Activated CD4-positive, alpha-beta T cell treated with anti-CD3 and anti-CD28 coated beads for 36 hours (primary cell): ENCODE measurements at regions not wholly inside any gene's neighbourhood (a gene's known extent, or its start where the extent isn't known, plus 50 kb on each side); places are given as distances from the start of the nearest gene placed in this dataset.

Source experiments
- ATAC-seq: fragments of 200-7000 bp; cut with Tn5 transposase; one replicate; pipeline ENCODE4 v1.10.0; 2021; ENCODE audit warnings: mild to moderate bottlenecking, moderate library complexity
- CTCF ChIA-PET: fragments of 350-600 bp; sonication (Branson Sonifier 250); formaldehyde crosslinking; loops from one replicate; lab custom pipeline; 2021; ENCODE audit warnings: antibody characterized with exemption; lab: Charles Lee
- POLR2A ChIA-PET: fragments of 350-600 bp; sonication (Branson Sonifier 250); formaldehyde crosslinking; loops from one replicate; lab custom pipeline; 2021; ENCODE audit warnings: antibody characterized with exemption, inconsistent platforms; lab: Charles Lee
- DNase-seq: peaks from one replicate; pipeline ENCODE4 v3.0.0-alpha.2; 2020
- H3K27ac Mint-ChIP-seq: one replicate; pipeline ENCODE4 v1.8.0; 2021; ENCODE audit warnings: mixed read lengths
- H3K27me3 Mint-ChIP-seq: one replicate; pipeline ENCODE4 v1.8.0; 2021; ENCODE audit warnings: mixed read lengths
- H3K36me3 Mint-ChIP-seq: one replicate; pipeline ENCODE4 v1.8.0; 2021; ENCODE audit warnings: low read depth, mixed read lengths
- H3K4me1 Mint-ChIP-seq: one replicate; pipeline ENCODE4 v1.8.0; 2021; ENCODE audit warnings: mixed read lengths
- H3K4me3 Mint-ChIP-seq: one replicate; pipeline ENCODE4 v1.8.0; 2021; ENCODE audit warnings: mild to moderate bottlenecking, moderate library complexity, mixed read lengths
- H3K9me3 Mint-ChIP-seq: one replicate; pipeline ENCODE4 v1.8.0; 2021; ENCODE audit warnings: low read depth, mixed read lengths
- intact Hi-C, 2 experiments: fragments of 100-400 bp; cut with DNase I in 1 of 2; cut with micrococcal nuclease in 1 of 2; formaldehyde crosslinking; loops; one replicate each; pipeline versions ENCODE4 v1.14.2 to v1.15.1; 2022 to 2024; cut with DNase I, micrococcal nuclease

DNA sequence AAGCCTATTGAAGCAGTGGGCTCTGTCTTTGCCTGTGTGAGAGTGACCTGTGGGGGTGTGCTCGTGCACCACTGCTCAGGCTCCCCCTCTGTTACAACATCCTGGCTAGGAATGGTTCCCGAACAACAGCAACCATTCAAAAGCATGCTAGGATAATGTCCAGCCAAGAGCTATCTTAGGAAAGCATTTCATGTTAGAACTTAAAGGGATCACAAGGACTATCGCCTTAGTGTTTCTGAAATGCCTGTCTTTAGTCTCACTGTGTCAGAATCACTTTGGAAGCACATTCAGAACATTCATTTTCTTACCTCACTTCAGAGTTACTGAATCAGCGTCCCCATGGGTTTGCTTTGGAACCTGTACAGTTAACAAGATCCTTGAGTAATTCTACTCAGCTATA, 134.9 kb upstream of the DSEL start:
- Mint-ChIP-seq H3K36me3 (no peaks in the 10 kb centered on the region), H3K4me1 (no peaks in the 10 kb centered on the region), H3K27me3 (peaks cover 3% of the 10 kb centered on the region), H3K4me3 (no peak overlapping the region), H3K9me3 (no peaks in the 10 kb centered on the region), H3K27ac (no peak overlapping the region)
- ATAC-seq (no peak), DNase-seq (no peak)
- intact Hi-C loops: no loop called here
- POLR2A ChIA-PET: no interaction called here
- CTCF ChIA-PET: no interaction called here

GRCh38 chr18:67650686-67651385, 134.3 kb upstream of the DSEL start:
- no peak for ATAC-seq
- no peaks in the 10 kb centered on the region for H3K9me3 Mint-ChIP-seq
- no peak for DNase-seq
- H3K27ac Mint-ChIP-seq: no peak overlapping the region
- POLR2A ChIA-PET: no interaction called here
- intact Hi-C loops: no loop called here
- peaks cover 3% of the 10 kb centered on the region for H3K27me3 Mint-ChIP-seq
- CTCF ChIA-PET: no interaction called here
- no peak overlapping the region for H3K4me3 Mint-ChIP-seq
- H3K4me1 Mint-ChIP-seq: no peaks in the 10 kb centered on the region
- no peaks in the 10 kb centered on the region for H3K36me3 Mint-ChIP-seq

DNA sequence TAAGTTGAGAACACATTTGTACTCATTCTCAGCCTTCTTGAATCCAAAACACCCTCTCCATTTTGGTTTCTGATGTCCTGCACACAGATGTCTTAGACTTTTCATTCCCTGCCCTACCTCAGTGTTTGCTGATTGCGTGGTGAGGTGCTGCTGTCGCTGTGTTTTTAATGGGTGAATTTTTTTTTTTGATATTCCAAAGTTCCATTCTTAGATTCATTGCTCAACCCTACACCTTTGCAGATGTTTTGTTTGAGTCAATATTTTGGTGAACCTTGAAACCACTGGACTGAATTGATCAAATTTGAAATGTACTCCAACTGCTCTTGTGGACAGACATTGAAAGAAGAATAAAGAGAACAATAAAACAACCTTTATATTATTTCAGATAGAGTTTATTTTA, 130.4 kb upstream of the DSEL start:
- ChIA-PET CTCF (no interaction called here), POLR2A (no interaction called here)
- Mint-ChIP-seq H3K4me1 (no peaks in the 10 kb centered on the region), H3K4me3 (no peak overlapping the region), H3K27ac (no peak overlapping the region), H3K36me3 (no peaks in the 10 kb centered on the region), H3K27me3 (no peaks in the 10 kb centered on the region), H3K9me3 (no peaks in the 10 kb centered on the region)
- ATAC-seq: no peak
- intact Hi-C loops: no loop called here
- DNase-seq: no peak

- CTCF ChIA-PET: no interaction called here
- Mint-ChIP-seq H3K27me3 (peaks cover 3% of the 10 kb centered on the region), H3K36me3 (no peaks in the 10 kb centered on the region), H3K27ac (no peak overlapping the region), H3K4me1 (no peaks in the 10 kb centered on the region), H3K9me3 (no peaks in the 10 kb centered on the region), H3K4me3 (no peak overlapping the region)
- ATAC-seq (no peak), DNase-seq (no peak)
- intact Hi-C loops: loop anchor here in 1 of 2 experiments (2.0 kb wide), 1 partner anchor 21 kb away; no protein-coding TSS in a partner anchor
- POLR2A ChIA-PET: no interaction called here
These were observed 127.7 kb upstream of the DSEL start for GRCh38 chr18:67644226-67644625.

DNA sequence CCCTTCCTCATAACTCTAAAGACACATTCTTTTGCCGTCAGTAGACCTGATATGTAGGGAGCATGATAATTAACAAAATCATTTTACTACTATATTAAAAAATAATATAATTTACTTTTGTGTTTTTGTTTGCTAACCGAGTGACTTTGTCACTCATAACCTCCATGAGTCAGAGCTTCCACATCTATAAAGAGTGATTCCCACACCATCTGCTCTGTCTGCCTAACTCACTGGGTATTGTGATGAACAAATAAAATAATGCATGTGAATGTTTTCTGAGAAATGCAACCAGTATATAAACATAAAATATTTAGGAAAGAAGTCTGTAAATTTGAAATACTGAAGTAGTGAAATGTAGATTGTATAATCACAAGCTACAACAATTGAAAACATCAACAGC, 123.4 kb upstream of the DSEL start:
- intact Hi-C loops: no loop called here
- Mint-ChIP-seq H3K27ac (no peak overlapping the region), H3K27me3 (peaks cover 3% of the 10 kb centered on the region), H3K4me3 (no peak overlapping the region), H3K9me3 (no peaks in the 10 kb centered on the region), H3K36me3 (no peaks in the 10 kb centered on the region), H3K4me1 (no peaks in the 10 kb centered on the region)
- POLR2A ChIA-PET: no interaction called here
- CTCF ChIA-PET: no interaction called here
- ATAC-seq (no peak), DNase-seq (no peak)

GRCh38 chr18:67636597-67637385, 120.3 kb upstream of the DSEL start:
- Mint-ChIP-seq H3K27ac (no peak overlapping the region), H3K4me3 (no peak overlapping the region), H3K4me1 (no peaks in the 10 kb centered on the region), H3K9me3 (no peaks in the 10 kb centered on the region), H3K27me3 (peaks cover 3% of the 10 kb centered on the region), H3K36me3 (no peaks in the 10 kb centered on the region)
- intact Hi-C loops: no loop called here
- no peak for DNase-seq
- no peak for ATAC-seq
- POLR2A ChIA-PET: no interaction called here
- CTCF ChIA-PET: interaction anchor here (0.5 to 0.6 kb wide), 2 partner anchors 39 to 392 kb away, joined by 3 read pairs; no protein-coding TSS in a partner anchor

DNA sequence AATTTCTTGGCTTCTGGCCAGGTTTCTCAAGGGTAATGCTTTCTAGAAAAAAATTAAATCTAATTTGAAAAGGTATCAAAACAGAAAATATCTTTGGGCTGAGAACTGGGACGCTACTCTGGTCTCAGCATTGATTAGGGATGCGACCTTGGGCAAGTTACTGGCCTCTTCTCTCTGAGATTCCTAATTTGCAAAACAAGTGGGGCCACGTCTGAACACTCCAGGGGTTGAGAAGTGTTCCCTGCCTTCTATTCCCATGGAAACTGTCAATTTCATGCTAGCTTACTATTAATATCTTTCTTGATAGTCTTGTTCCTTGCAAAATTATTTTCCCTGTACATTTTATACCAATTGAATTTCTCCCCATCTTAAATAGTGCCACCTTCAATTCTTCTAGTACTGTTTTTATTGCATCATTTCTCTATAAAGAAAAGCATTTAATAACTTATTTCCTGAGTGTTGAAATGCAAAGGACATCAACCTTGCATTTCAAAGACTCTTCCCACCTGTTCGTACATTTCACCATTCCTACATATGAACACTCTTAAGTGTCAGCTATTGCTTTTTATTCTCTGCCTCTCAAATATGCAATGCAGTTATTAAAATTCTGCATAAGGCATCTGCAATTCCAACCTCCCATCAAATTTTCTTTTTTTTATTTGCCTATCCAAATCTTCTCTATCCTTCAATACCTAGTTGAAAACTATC, 118.3 kb upstream of the DSEL start:
- Mint-ChIP-seq H3K4me1 (no peaks in the 10 kb centered on the region), H3K27ac (no peak overlapping the region), H3K36me3 (no peaks in the 10 kb centered on the region), H3K4me3 (no peak overlapping the region), H3K27me3 (no peaks in the 10 kb centered on the region), H3K9me3 (no peaks in the 10 kb centered on the region)
- DNase-seq (no peak), ATAC-seq (no peak)
- ChIA-PET CTCF (no interaction called here), POLR2A (no interaction called here)
- intact Hi-C loops: no loop called here

- H3K27me3 Mint-ChIP-seq: no peaks in the 10 kb centered on the region
- no peaks in the 10 kb centered on the region for H3K36me3 Mint-ChIP-seq
- POLR2A ChIA-PET: no interaction called here
- no peak overlapping the region for H3K27ac Mint-ChIP-seq
- intact Hi-C loops: no loop called here
- no peak overlapping the region for H3K4me3 Mint-ChIP-seq
- no peaks in the 10 kb centered on the region for H3K4me1 Mint-ChIP-seq
- CTCF ChIA-PET: no interaction called here
- DNase-seq (no peak), ATAC-seq (no peak)
- H3K9me3 Mint-ChIP-seq: no peaks in the 10 kb centered on the region
These were observed 117.4 kb upstream of the DSEL start for GRCh38 chr18:67633939-67634338.

DNA sequence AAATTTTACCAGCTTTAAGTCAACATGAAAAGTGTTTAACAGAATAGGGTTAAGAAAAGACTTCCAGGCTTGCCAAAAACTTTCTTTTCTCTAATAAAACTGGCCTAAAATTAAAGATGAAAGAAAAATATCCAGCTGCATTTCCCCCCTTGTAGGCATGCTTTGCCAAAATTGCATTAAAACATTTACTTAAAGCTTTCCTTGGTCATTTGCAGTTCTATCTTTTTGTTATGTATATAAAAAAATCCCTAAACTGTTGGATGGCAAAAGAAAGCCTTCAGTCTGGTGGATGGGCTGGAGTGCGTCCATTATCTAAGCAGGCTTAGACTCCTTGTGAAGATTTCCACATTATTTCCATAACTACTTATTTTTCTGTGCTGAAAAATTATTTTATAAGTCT, 105.4 kb upstream of the DSEL start:
- Mint-ChIP-seq H3K27ac (no peak overlapping the region), H3K27me3 (peaks cover 2% of the 10 kb centered on the region), H3K4me1 (no peaks in the 10 kb centered on the region), H3K9me3 (no peaks in the 10 kb centered on the region), H3K4me3 (no peak overlapping the region), H3K36me3 (no peaks in the 10 kb centered on the region)
- intact Hi-C loops: no loop called here
- ChIA-PET CTCF (no interaction called here), POLR2A (no interaction called here)
- no peak for DNase-seq
- no peak for ATAC-seq

DNA sequence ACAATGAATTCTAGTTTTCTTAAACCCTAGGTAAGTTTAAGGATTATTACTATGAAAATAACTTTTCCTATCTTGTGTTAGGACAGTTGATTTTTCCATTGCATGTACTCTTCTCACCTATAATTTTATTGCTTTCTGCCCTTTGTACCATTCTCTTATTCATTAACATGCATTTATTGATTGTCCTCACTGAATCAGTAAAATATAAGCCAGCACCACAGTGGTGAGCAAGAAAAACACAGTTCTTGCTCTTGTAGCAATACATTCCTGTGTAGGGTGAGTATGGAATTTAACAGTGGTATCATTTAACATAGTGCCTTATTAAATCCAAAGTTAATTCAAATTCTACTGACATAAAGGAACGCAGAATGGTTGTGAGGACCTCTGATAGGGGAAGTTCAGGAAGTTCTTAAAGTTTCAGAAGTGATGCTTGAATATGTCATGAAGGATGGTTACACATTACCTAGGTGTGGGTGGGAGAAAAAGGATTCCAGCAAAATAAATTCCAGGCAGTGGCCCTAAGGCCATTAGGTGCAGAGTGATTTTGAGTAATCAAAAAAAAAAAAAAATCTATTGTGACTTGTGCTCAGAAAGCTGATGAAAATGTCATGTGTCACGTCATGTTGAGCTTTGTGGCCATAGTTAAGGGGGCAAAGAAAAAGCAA, 104.7 kb upstream of the DSEL start:
- no peaks in the 10 kb centered on the region for H3K9me3 Mint-ChIP-seq
- POLR2A ChIA-PET: no interaction called here
- CTCF ChIA-PET: no interaction called here
- no peaks in the 10 kb centered on the region for H3K36me3 Mint-ChIP-seq
- DNase-seq: no peak
- H3K4me1 Mint-ChIP-seq: no peaks in the 10 kb centered on the region
- H3K27me3 Mint-ChIP-seq: peaks cover 2% of the 10 kb centered on the region
- intact Hi-C loops: no loop called here
- no peak overlapping the region for H3K4me3 Mint-ChIP-seq
- ATAC-seq: no peak
- H3K27ac Mint-ChIP-seq: no peak overlapping the region

DNA sequence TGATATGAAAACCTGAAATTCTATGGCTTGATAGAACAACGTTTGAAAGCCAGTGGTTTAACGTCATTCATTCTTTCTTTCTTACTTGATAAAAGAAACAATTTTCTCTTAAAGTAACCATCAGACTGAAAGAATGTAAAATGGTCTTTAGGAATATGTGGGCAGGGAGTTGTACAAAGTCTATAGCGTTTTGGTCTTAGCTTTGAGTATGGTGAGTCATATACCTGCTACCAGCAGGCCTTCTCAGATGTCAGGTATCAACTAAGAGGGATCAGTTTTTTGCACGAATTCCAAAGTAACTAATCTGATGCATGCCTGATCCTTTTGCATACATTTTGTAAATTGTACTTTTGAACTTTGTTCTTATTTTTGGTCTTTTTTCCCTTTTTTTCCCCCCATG, 101.5 kb upstream of the DSEL start:
- intact Hi-C loops: no loop called here
- CTCF ChIA-PET: no interaction called here
- ATAC-seq (no peak), DNase-seq (no peak)
- POLR2A ChIA-PET: no interaction called here
- H3K36me3 Mint-ChIP-seq: no peaks in the 10 kb centered on the region
- no peak overlapping the region for H3K27ac Mint-ChIP-seq
- H3K4me1 Mint-ChIP-seq: no peaks in the 10 kb centered on the region
- H3K4me3 Mint-ChIP-seq: no peak overlapping the region
- peaks cover 2% of the 10 kb centered on the region for H3K27me3 Mint-ChIP-seq
- no peaks in the 10 kb centered on the region for H3K9me3 Mint-ChIP-seq
